ENCODE measurements at regions not wholly inside any gene's neighbourhood (a gene's known extent, or its start where the extent isn't known, plus 50 kb on each side); places are given as distances from the start of the nearest gene placed in this dataset.
"Not testable (repeated sequence)": the region's sequence is repeated elsewhere in the genome, so short reads cannot be mapped to it uniquely, and the experiment has no call there.

DNA sequence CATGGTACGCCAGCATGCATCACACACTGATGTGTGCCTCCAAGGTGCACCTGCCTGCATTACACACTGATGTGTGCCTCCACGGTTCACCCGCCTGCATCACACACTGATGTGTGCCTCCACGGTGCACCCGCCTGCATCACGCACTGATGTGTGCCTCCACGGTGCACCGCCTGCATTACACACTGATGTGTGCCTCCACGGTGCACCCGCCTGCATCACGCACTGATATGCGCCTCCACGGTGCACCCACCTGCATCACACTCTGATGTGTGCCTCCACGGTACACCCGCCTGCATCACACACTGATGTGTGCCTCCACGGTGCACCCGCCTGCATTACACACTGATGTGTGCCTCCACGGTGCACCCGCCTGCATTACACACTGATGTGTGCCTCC, 223.1 kb upstream of the SHH start:
- H3K27me3 Mint-ChIP-seq, result peaks cover 0 to 10% of the 10 kb centered on the region in 2 donors
- CTCF ChIA-PET (ENCODE audit: partially characterized antibody); H3K4me1 Mint-ChIP-seq; H3K27ac ChIP-seq (ENCODE audit: low read depth, low read length); H3K9me3 Mint-ChIP-seq; H3K36me3 Mint-ChIP-seq; DNase-seq; H3K36me3 ChIP-seq (ENCODE audit: insufficient read depth, low read length); H3K4me1 ChIP-seq (ENCODE audit: insufficient read depth, low read length); H3K9me3 ChIP-seq (ENCODE audit: control insufficient read depth in 1 of 2, low read length in 2 of 2); intact Hi-C loops (cut with micrococcal nuclease); H3K27me3 ChIP-seq (ENCODE audit: insufficient read depth, low read length); H3K4me3 ChIP-seq (ENCODE audit: low read length in 2 of 2); POLR2A ChIA-PET (ENCODE audit: partially characterized antibody); H3K27ac Mint-ChIP-seq; H3K4me3 Mint-ChIP-seq: not testable (repeated sequence)

DNA sequence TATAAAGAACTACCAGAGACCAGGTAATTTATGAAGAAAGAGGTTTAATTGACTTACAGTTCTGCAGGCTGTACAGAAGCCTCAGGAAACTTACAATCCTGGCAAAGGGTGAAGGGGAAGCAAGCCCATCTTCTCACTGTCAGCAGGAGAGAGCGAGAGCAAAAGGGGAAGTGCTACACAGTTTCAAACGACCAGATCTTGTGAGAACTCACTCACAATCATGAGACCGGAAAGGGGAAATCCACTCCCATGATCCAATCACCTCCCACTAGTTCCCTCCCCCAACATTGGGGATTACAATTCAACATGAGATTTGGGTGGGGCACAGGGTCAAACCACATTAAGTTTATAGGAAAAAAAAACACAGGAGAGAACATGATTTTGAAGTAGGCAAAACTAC, 222.1 kb upstream of the SHH start:
- ChIA-PET POLR2A (ENCODE audit: partially characterized antibody) (no interaction called here), CTCF (ENCODE audit: partially characterized antibody) (no interaction called here)
- Histone ChIP-seq H3K4me1 (ENCODE audit: insufficient read depth, low read length) (no peaks in the 10 kb centered on the region), H3K36me3 (ENCODE audit: insufficient read depth, low read length) (no peaks in the 10 kb centered on the region), H3K4me3 (ENCODE audit: low read length in 2 of 2) (no peak overlapping the region), H3K9me3 (ENCODE audit: control insufficient read depth in 1 of 2, low read length in 2 of 2) (no peaks in the 10 kb centered on the region), H3K27ac (ENCODE audit: low read depth, low read length) (no peak overlapping the region), H3K27me3 (ENCODE audit: insufficient read depth, low read length) (no peaks in the 10 kb centered on the region)
- peaks cover 0 to 1% (median 0%) of the 10 kb centered on the region in 4 donors for H3K4me1 Mint-ChIP-seq
- H3K27ac Mint-ChIP-seq, result no peak overlapping the region
- peaks cover 0 to 3% (median 1%) of the 10 kb centered on the region in 8 donors for H3K9me3 Mint-ChIP-seq
- intact Hi-C loops (cut with micrococcal nuclease), result no loop called here
- no peaks in the 10 kb centered on the region for H3K36me3 Mint-ChIP-seq
- DNase-seq, result no peak
- H3K4me3 Mint-ChIP-seq, result peak overlapping the region in 1 of 8 donors; percentile 37
- peaks cover 0 to 10% of the 10 kb centered on the region in 2 donors for H3K27me3 Mint-ChIP-seq

DNA sequence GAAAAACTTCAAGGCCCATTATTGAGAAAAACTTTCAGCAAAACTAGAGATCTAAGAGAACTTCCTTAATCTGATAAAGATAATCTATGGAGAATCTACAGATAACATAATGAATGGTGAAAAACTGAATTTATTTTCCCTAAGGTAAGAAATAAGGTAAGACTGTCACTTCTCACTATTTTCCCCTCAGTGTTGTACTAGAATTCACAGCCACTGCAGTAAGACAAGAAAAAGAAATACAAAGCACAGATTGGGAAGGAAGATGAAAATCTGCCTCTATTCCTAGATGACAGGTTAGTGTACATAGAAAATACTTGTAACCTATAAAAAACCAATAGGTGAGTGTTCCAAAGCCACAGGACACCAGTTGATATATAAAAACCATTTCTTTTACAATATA, 220.7 kb upstream of the SHH start:
- Mint-ChIP-seq H3K27me3 (peaks cover 0 to 10% of the 10 kb centered on the region in 2 donors), H3K9me3 (peaks cover 0 to 3% (median 1%) of the 10 kb centered on the region in 8 donors), H3K4me1 (peaks cover 0 to 1% (median 0%) of the 10 kb centered on the region in 4 donors), H3K27ac (no peak overlapping the region), H3K4me3 (no peak overlapping the region), H3K36me3 (no peaks in the 10 kb centered on the region)
- ChIA-PET CTCF (ENCODE audit: partially characterized antibody) (no interaction called here), POLR2A (ENCODE audit: partially characterized antibody) (no interaction called here)
- Histone ChIP-seq H3K4me3 (ENCODE audit: low read length in 2 of 2) (no peak overlapping the region), H3K36me3 (ENCODE audit: insufficient read depth, low read length) (no peaks in the 10 kb centered on the region), H3K27me3 (ENCODE audit: insufficient read depth, low read length) (no peaks in the 10 kb centered on the region), H3K9me3 (ENCODE audit: control insufficient read depth in 1 of 2, low read length in 2 of 2) (no peaks in the 10 kb centered on the region), H3K4me1 (ENCODE audit: insufficient read depth, low read length) (no peaks in the 10 kb centered on the region), H3K27ac (ENCODE audit: low read depth, low read length) (no peak overlapping the region)
- DNase-seq, result no peak
- intact Hi-C loops (cut with micrococcal nuclease), result no loop called here

DNA sequence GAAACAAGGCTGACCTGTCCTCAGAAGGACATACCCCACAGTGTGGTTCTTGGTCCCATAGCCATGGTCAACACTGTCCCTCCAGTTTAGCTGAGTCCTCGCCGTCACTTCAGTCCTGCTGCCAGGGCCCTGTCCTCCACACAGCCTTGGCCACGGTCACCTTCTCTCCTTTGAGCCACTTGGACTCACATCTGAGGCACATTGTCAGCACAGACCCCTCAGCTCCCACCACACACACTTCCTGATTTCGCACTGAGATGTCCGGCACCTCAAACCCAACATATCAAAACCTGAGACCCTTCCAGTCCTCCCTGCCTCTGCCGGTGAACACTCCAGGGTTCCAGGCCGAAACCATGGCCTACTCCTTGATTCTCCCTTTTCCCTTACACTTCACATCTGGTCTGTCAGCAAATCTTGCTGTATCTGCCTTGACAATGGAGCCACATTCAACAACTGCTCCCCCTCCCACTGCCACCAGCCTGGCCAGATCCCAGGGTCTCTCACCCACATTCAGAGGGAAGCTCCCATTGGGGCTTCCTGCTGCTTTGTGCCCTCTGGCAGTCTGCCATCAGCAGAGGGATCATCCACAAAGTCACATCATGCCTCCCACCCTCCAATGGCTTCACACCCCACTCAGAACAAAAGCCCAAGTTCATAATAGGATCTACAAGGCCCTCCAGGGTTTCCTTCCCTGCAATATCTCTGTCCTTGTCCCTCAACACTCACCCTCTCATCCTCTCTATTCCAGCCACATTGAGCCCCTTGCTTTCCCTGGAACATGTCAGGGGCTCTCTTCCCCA, 219.6 kb upstream of the SHH start:
- no peak overlapping the region for H3K27ac Mint-ChIP-seq
- no peaks in the 10 kb centered on the region for H3K27me3 ChIP-seq (ENCODE audit: insufficient read depth, low read length)
- POLR2A ChIA-PET (ENCODE audit: partially characterized antibody), result no interaction called here

DNA sequence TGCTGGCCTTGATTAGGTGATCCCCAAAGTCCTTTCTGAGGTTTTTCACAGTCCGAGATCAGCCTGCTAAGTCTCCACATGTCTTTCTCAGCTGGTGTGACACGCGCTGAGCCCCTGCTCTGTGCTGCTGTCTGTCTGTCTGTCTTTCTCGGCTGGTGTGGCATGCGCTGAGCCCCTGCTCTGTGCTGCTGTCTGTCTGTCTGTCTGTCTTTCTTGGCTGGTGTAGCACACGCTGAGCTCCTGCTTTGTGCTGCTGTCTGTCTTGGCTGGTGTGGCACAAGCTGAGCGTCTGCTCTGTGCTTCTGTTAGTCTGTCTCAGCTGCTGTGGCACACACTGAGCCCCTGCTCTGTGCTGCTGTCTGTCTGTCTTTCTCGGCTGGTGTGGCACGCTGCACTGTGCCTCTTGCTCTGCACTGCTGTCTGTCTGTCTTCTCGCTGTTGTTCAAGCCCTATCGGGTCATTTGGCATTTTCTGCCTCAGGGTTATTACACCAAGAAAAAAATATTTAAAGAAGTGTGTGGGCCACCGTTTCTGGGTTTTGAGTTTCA, 217.3 kb upstream of the SHH start:
- H3K36me3 ChIP-seq (ENCODE audit: insufficient read depth, low read length), result no peaks in the 10 kb centered on the region
- H3K4me1 Mint-ChIP-seq, result peaks cover 0 to 1% (median 0%) of the 10 kb centered on the region in 4 donors
- ChIA-PET CTCF (ENCODE audit: partially characterized antibody) (no interaction called here), POLR2A (ENCODE audit: partially characterized antibody) (no interaction called here)
- H3K4me3 ChIP-seq (ENCODE audit: low read length in 2 of 2), result no peak overlapping the region
- intact Hi-C loops (cut with micrococcal nuclease), result no loop called here
- no peak overlapping the region for H3K27ac ChIP-seq (ENCODE audit: low read depth, low read length)
- no peaks in the 10 kb centered on the region for H3K27me3 ChIP-seq (ENCODE audit: insufficient read depth, low read length)
- H3K9me3 ChIP-seq (ENCODE audit: control insufficient read depth in 1 of 2, low read length in 2 of 2), result no peaks in the 10 kb centered on the region
- no peaks in the 10 kb centered on the region for H3K36me3 Mint-ChIP-seq
- DNase-seq, result no peak
- peaks cover 0 to 7% of the 10 kb centered on the region in 2 donors for H3K27me3 Mint-ChIP-seq
- H3K4me1 ChIP-seq (ENCODE audit: insufficient read depth, low read length), result no peaks in the 10 kb centered on the region
- H3K27ac Mint-ChIP-seq, result no peak overlapping the region
- no peak overlapping the region for H3K4me3 Mint-ChIP-seq
- peaks cover 0 to 3% (median 1%) of the 10 kb centered on the region in 8 donors for H3K9me3 Mint-ChIP-seq

More for the DNA sequence above, 219.6 kb upstream of the SHH start:
- no peak for DNase-seq
- H3K9me3 Mint-ChIP-seq, result peaks cover 0 to 3% (median 1%) of the 10 kb centered on the region in 8 donors
- H3K36me3 Mint-ChIP-seq, result no peaks in the 10 kb centered on the region
- Histone ChIP-seq H3K36me3 (ENCODE audit: insufficient read depth, low read length) (no peaks in the 10 kb centered on the region), H3K27ac (ENCODE audit: low read depth, low read length) (no peak overlapping the region), H3K4me3 (ENCODE audit: low read length in 2 of 2) (no peak overlapping the region), H3K9me3 (ENCODE audit: control insufficient read depth in 1 of 2, low read length in 2 of 2) (no peaks in the 10 kb centered on the region), H3K4me1 (ENCODE audit: insufficient read depth, low read length) (no peaks in the 10 kb centered on the region)
- CTCF ChIA-PET (ENCODE audit: partially characterized antibody), result no interaction called here
- H3K27me3 Mint-ChIP-seq, result peaks cover 0 to 10% of the 10 kb centered on the region in 2 donors
- H3K4me1 Mint-ChIP-seq, result peaks cover 0 to 1% (median 0%) of the 10 kb centered on the region in 4 donors
- no peak overlapping the region for H3K4me3 Mint-ChIP-seq
- intact Hi-C loops (cut with micrococcal nuclease), result no loop called here

DNA sequence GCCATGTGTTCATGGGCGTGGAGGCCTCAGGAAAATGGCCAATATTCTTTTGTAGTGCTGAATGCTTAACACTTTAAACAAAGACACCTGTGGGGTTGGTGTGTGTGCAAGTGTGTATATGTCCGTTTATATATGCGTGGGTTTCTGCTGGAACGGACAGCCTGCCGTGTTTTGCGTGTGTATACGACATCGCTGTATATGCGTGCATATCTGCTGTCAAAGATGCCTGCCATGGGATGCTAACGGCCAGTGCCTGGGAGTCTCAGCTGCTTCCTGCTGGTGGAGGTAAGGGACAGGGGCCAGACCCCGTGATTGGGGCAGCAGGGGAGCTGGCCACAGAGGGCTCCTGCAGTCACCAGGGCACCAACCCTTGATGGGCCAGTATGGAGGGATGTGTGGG, 216.3 kb upstream of the SHH start:
- ChIA-PET CTCF (ENCODE audit: partially characterized antibody) (no interaction called here), POLR2A (ENCODE audit: partially characterized antibody) (no interaction called here)
- no peak for DNase-seq
- H3K36me3 Mint-ChIP-seq, result no peaks in the 10 kb centered on the region
- peaks cover 0 to 3% (median under 1%) of the 10 kb centered on the region in 8 donors for H3K9me3 Mint-ChIP-seq
- no peaks in the 10 kb centered on the region for H3K36me3 ChIP-seq (ENCODE audit: insufficient read depth, low read length)
- no peaks in the 10 kb centered on the region for H3K4me1 ChIP-seq (ENCODE audit: insufficient read depth, low read length)
- no peak overlapping the region for H3K27ac Mint-ChIP-seq
- H3K27me3 Mint-ChIP-seq, result peaks cover 0 to 7% of the 10 kb centered on the region in 2 donors
- H3K27ac ChIP-seq (ENCODE audit: low read depth, low read length), result no peak overlapping the region
- intact Hi-C loops (cut with micrococcal nuclease), result no loop called here
- H3K4me3 ChIP-seq (ENCODE audit: low read length in 2 of 2), result no peak overlapping the region
- H3K9me3 ChIP-seq (ENCODE audit: control insufficient read depth in 1 of 2, low read length in 2 of 2), result no peaks in the 10 kb centered on the region
- no peak overlapping the region for H3K4me3 Mint-ChIP-seq
- H3K4me1 Mint-ChIP-seq, result no peaks in the 10 kb centered on the region
- H3K27me3 ChIP-seq (ENCODE audit: insufficient read depth, low read length), result no peaks in the 10 kb centered on the region

DNA sequence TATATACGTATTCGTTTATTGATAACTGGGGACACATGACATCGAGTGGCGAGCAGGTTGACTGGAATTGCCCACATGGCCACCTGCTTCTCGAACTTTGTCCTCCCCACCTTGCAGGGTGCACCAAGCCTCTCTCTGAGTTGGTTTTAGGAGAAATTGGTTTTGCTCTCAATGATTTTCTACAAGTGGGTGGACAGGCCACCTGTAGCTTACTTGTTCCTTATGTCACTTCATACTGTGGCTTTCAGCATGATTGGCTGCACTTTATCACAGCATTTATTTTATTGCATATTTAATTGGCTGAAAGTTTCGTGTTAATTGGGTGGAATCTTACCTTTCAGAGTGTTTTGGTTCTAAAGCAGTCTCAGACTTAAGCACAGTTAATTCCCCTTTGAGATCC, 215.6 kb upstream of the SHH start:
- no peak for DNase-seq
- H3K36me3 ChIP-seq (ENCODE audit: insufficient read depth, low read length), result no peaks in the 10 kb centered on the region
- ChIA-PET POLR2A (ENCODE audit: partially characterized antibody) (no interaction called here), CTCF (ENCODE audit: partially characterized antibody) (no interaction called here)
- peaks cover 0 to 7% of the 10 kb centered on the region in 2 donors for H3K27me3 Mint-ChIP-seq
- no peaks in the 10 kb centered on the region for H3K36me3 Mint-ChIP-seq
- no peaks in the 10 kb centered on the region for H3K9me3 ChIP-seq (ENCODE audit: control insufficient read depth in 1 of 2, low read length in 2 of 2)
- no peak overlapping the region for H3K4me3 Mint-ChIP-seq
- H3K27ac ChIP-seq (ENCODE audit: low read depth, low read length), result no peak overlapping the region
- no peak overlapping the region for H3K27ac Mint-ChIP-seq
- peaks cover 0 to 2% (median under 1%) of the 10 kb centered on the region in 8 donors for H3K9me3 Mint-ChIP-seq
- H3K27me3 ChIP-seq (ENCODE audit: insufficient read depth, low read length), result no peaks in the 10 kb centered on the region
- intact Hi-C loops (cut with micrococcal nuclease), result no loop called here
- no peaks in the 10 kb centered on the region for H3K4me1 Mint-ChIP-seq
- H3K4me1 ChIP-seq (ENCODE audit: insufficient read depth, low read length), result no peaks in the 10 kb centered on the region
- H3K4me3 ChIP-seq (ENCODE audit: low read length in 2 of 2), result no peak overlapping the region

Measured in CD4-positive, alpha-beta memory T cell (primary cell).